ENCODE measurements at regions not wholly inside any gene's neighbourhood (a gene's known extent, or its start where the extent isn't known, plus 50 kb on each side); places are given as distances from the start of the nearest gene placed in this dataset.

GRCh38 chr6:188821-189655 is 103.2 kb upstream of the DUSP22 start:
- Histone ChIP-seq H3K27me3 (ENCODE audit: low read depth) (no peaks in the 10 kb centered on the region), H3K4me1 (peaks cover 29% of the 10 kb centered on the region), H3K36me3 (no peaks in the 10 kb centered on the region), H3K9me3 (no peaks in the 10 kb centered on the region), H3K4me3 (no peak overlapping the region), H3K27ac (no peak overlapping the region)
- intact Hi-C loops (cut with DNase I): no loop called here
- DNase-seq (peak; percentile 91), ATAC-seq (peak; percentile 94 to 95)
- TF ChIP-seq CTCF (IDR thresholded peaks at IDR 0.05): peak; percentile 95

DNA sequence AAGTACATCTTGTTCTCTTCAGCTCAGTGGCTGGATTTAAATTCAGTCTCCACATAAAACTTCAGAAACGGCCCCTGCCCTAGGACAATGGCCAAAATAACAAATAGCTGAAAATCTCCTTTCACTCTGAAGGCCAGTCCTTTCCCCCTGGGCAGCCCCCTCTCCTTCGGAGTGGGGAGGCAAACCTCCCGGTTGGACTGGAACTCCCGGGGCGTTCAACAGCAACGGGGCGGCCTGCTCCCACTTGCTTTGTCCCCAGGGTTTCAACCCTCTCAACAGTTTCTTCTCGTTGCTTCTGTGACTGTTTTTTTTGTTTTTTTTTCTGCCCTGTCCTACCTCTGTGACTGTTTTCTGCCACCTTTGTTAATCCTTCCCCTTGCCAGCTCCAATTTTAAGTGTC is 102.6 kb upstream of the DUSP22 start:
- peak; percentile 14 for DNase-seq
- no peak for TF ChIP-seq CTCF (IDR thresholded peaks at IDR 0.05)
- no peak for ATAC-seq
- Histone ChIP-seq H3K4me3 (no peak overlapping the region), H3K9me3 (no peaks in the 10 kb centered on the region), H3K36me3 (no peaks in the 10 kb centered on the region), H3K4me1 (peaks cover 30% of the 10 kb centered on the region), H3K27me3 (ENCODE audit: low read depth) (no peaks in the 10 kb centered on the region), H3K27ac (no peak overlapping the region)
- intact Hi-C loops (cut with DNase I): no loop called here

DNA sequence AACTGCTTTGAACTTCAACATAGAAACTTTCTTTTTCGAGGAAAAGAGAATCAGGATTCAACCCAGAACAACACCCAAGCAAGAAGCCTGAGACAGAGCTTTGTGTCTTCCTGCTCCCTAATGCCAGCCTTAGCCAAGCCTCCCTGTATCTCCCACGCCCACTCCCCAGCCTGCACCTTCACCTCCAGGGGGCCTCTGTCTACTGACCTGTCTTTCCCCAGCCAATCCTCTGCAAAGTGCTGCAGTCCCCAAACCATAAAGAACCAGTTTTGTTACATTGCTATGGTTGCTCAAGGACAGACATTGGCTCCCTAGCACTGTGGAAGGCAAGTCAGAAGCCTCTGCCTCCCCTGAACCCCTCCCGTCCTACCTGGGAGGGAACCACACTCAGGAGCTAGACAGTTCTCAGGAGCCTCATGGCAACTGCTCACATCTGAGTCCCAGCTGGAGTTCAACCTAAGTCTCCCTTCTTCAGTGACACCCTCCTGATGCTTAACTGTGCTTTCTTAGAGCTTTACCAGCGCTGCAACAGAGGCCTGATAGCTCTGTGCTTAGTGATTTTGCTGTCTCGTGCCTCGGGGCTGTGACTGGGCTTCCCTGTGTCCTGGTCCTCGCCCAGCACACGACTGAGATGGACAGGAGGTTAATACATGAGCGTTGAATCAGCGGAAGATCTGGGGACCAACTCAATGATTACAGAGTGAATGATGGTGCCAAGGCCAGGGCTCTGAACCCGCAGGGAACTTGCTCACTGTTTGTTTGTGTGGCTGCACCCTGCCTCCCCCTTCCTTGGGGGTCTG is 101.5 kb upstream of the DUSP22 start:
- intact Hi-C loops (cut with DNase I): no loop called here
- peak; percentile 22 for DNase-seq
- Histone ChIP-seq H3K9me3 (no peaks in the 10 kb centered on the region), H3K27ac (no peak overlapping the region), H3K4me1 (peaks cover 37% of the 10 kb centered on the region), H3K36me3 (no peaks in the 10 kb centered on the region), H3K27me3 (ENCODE audit: low read depth) (no peaks in the 10 kb centered on the region), H3K4me3 (no peak overlapping the region)
- ATAC-seq: no peak
- no peak for TF ChIP-seq CTCF (IDR thresholded peaks at IDR 0.05)

DNA sequence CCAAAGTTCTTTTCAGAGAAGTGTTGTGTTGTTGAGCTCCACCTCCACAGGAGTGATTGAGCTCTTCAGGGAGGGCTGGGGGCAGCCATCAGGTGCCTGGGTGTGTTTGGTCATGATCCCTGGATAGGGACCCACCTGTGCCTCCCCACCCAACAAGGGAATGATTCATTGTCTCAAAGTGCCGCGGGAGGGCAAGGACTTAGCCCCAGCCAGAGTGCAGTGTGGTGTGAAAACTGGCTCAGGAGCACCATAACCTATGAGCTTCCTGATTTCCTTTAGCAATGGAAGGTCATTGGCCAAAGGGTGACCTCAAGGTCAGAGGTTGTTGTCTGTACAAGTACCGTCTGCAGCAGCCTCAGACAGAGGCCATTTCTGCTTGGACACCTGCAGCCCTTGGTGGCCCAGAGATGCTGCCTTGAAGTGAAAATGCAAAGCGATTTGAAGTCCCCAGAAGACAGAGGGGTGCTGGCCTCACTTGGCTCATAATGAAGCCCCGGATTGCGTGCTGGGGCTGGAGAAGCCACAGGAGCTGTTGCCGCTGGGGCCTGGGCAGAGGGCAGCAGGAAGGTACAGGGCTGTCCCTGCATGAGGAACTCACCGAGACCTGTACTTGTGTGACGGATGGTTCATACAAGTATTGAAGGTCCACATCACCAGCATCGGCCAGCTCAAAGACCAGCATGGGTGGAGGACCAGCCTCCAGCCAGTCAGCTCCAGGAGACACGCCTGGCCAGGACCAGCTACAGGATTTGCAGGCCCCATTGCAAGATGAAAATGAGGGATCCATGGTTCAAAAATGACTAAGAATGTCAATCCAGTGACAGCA is 100.6 kb upstream of the DUSP22 start:
- Histone ChIP-seq H3K9me3 (no peaks in the 10 kb centered on the region), H3K27ac (no peak overlapping the region), H3K4me1 (peaks cover 40% of the 10 kb centered on the region), H3K36me3 (no peaks in the 10 kb centered on the region), H3K27me3 (ENCODE audit: low read depth) (no peaks in the 10 kb centered on the region), H3K4me3 (no peak overlapping the region)
- TF ChIP-seq CTCF (IDR thresholded peaks at IDR 0.05): no peak
- ATAC-seq (no peak), DNase-seq (peak; percentile 26)
- intact Hi-C loops (cut with DNase I): no loop called here

DNA sequence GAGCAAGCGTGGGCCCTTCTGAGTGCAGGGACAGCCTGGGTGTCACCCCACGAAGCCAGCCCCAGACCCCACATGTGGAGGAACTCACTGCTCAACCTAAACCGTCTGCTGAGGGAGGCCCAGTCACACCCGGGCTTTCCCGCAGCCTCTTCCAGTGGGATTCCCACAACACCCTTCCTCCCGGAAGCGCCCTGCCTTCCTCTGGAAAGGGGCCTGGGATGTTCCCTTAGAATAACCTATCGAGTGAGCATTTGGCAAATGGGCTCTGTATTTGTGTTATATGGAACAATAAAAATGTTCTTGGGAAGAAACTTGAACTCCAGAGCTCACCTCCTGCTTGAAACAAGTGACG is 100.0 kb upstream of the DUSP22 start:
- DNase-seq: peak; percentile 26
- Histone ChIP-seq H3K4me3 (no peak overlapping the region), H3K4me1 (peaks cover 34% of the 10 kb centered on the region)

More for the DNA sequence above, 100.0 kb upstream of the DUSP22 start:
- no peak for TF ChIP-seq CTCF (IDR thresholded peaks at IDR 0.05)
- H3K36me3 ChIP-seq: no peaks in the 10 kb centered on the region
- ATAC-seq: no peak
- H3K9me3 ChIP-seq: no peaks in the 10 kb centered on the region
- H3K27ac ChIP-seq: no peak overlapping the region
- no peaks in the 10 kb centered on the region for H3K27me3 ChIP-seq (ENCODE audit: low read depth)
- intact Hi-C loops (cut with DNase I): no loop called here

Data from lower lobe of right lung (tissue), 2 donors.